ENCODE measurements at regions not wholly inside any gene's neighbourhood (a gene's known extent, or its start where the extent isn't known, plus 50 kb on each side); places are given as distances from the start of the nearest gene placed in this dataset.

- H3K4me1 ChIP-seq, result no peaks in the 10 kb centered on the region
- no peak for TF ChIP-seq CTCF (IDR thresholded peaks at IDR 0.05; ENCODE audit: borderline replicate concordance)
- no peaks in the 10 kb centered on the region for H3K27me3 ChIP-seq (ENCODE audit: low read depth)
- H3K27ac ChIP-seq (replicated peaks), result no peak overlapping the region
- H3K9me3 ChIP-seq (replicated peaks), result no peaks in the 10 kb centered on the region
- DNase-seq, result no peak
- no peaks in the 10 kb centered on the region for H3K36me3 ChIP-seq
- H3K4me3 ChIP-seq, result no peak overlapping the region
- intact Hi-C loops (cut with micrococcal nuclease), result no loop called here
Observed at GRCh38 chr9:99634186-99634585, 187.5 kb upstream of the NR4A3 start.

GRCh38 chr9:99635032-99635431 lies 186.7 kb upstream of the NR4A3 start:
- no peaks in the 10 kb centered on the region for H3K27me3 ChIP-seq (ENCODE audit: low read depth)
- no peaks in the 10 kb centered on the region for H3K36me3 ChIP-seq
- no peaks in the 10 kb centered on the region for H3K9me3 ChIP-seq (replicated peaks)
- H3K4me1 ChIP-seq, result no peaks in the 10 kb centered on the region
- TF ChIP-seq CTCF (IDR thresholded peaks at IDR 0.05; ENCODE audit: borderline replicate concordance), result no peak
- no peak overlapping the region for H3K4me3 ChIP-seq
- no peak for DNase-seq
- intact Hi-C loops (cut with micrococcal nuclease), result no loop called here
- no peak overlapping the region for H3K27ac ChIP-seq (replicated peaks)

GRCh38 chr9:99637641-99638040 lies 184.0 kb upstream of the NR4A3 start:
- no peak for TF ChIP-seq CTCF (IDR thresholded peaks at IDR 0.05; ENCODE audit: borderline replicate concordance)
- no peaks in the 10 kb centered on the region for H3K36me3 ChIP-seq
- no peak for DNase-seq
- no peaks in the 10 kb centered on the region for H3K27me3 ChIP-seq (ENCODE audit: low read depth)
- H3K4me1 ChIP-seq, result no peaks in the 10 kb centered on the region
- intact Hi-C loops (cut with micrococcal nuclease), result no loop called here
- peaks cover 8% of the 10 kb centered on the region for H3K9me3 ChIP-seq (replicated peaks)
- no peak overlapping the region for H3K27ac ChIP-seq (replicated peaks)
- H3K4me3 ChIP-seq, result no peak overlapping the region

GRCh38 chr9:99638971-99639370 lies 182.7 kb upstream of the NR4A3 start:
- intact Hi-C loops (cut with micrococcal nuclease), result no loop called here
- no peak for DNase-seq
- Histone ChIP-seq H3K4me1 (no peaks in the 10 kb centered on the region), H3K4me3 (no peak overlapping the region), H3K27me3 (ENCODE audit: low read depth) (no peaks in the 10 kb centered on the region), H3K27ac (replicated peaks) (no peak overlapping the region), H3K9me3 (replicated peaks) (peaks cover 8% of the 10 kb centered on the region), H3K36me3 (no peaks in the 10 kb centered on the region)
- TF ChIP-seq CTCF (IDR thresholded peaks at IDR 0.05; ENCODE audit: borderline replicate concordance), result no peak

- intact Hi-C loops (cut with micrococcal nuclease), result no loop called here
- H3K4me3 ChIP-seq, result no peak overlapping the region
Observed at GRCh38 chr9:99647604-99648003, 174.1 kb upstream of the NR4A3 start.

More at GRCh38 chr9:99647604-99648003, 174.1 kb upstream of the NR4A3 start:
- no peak for TF ChIP-seq CTCF (IDR thresholded peaks at IDR 0.05; ENCODE audit: borderline replicate concordance)
- Histone ChIP-seq H3K27me3 (ENCODE audit: low read depth) (no peaks in the 10 kb centered on the region), H3K36me3 (no peaks in the 10 kb centered on the region), H3K4me1 (no peaks in the 10 kb centered on the region), H3K27ac (replicated peaks) (no peak overlapping the region), H3K9me3 (replicated peaks) (peaks cover 9% of the 10 kb centered on the region)
- no peak for DNase-seq

Measured in left ventricle myocardium inferior (tissue), 1 donor.